AG04450 (cell line): ENCODE measurements at regions not wholly inside any gene's neighbourhood (a gene's known extent, or its start where the extent isn't known, plus 50 kb on each side); places are given as distances from the start of the nearest gene placed in this dataset.

Experiments
- CTCF ChIA-PET: fragments of 300-600, 350-600 bp; formaldehyde crosslinking; extraction: SDS; loops from one replicate; lab custom pipeline; 2022; ENCODE audit warnings: antibody characterized with exemption, inconsistent platforms; lab: Charles Lee
- POLR2A ChIA-PET: fragments of 350-600 bp; formaldehyde crosslinking; extraction: SDS; loops from one replicate; lab custom pipeline; 2021; ENCODE audit warnings: antibody characterized with exemption, inconsistent platforms; lab: Yijun Ruan, JAX
- DNase-seq: peaks from one replicate; pipeline ENCODE4 v3.0.0-alpha.2; 2011; ENCODE audit warnings: low read depth, low spot score
- H3K27ac ChIP-seq: one replicate; pipeline ENCODE4 v1.5.1; 2012; ENCODE audit warnings: low read depth, low read length, control low read depth
- H3K27me3 ChIP-seq: one replicate; pipeline ENCODE4 v1.6.0; 2012; ENCODE audit warnings: low read length; ENCODE audit not compliant: control insufficient read depth, insufficient read depth
- H3K4me3 ChIP-seq: 2 replicates; pipeline ENCODE4 v1.5.1; 2011; ENCODE audit warnings: mild to moderate bottlenecking, low read depth, low read length, control low read depth
- H3K9me3 ChIP-seq: 2 replicates; pipeline ENCODE4 v1.5.1; 2012; ENCODE audit warnings: low read length; ENCODE audit not compliant: control insufficient read depth, insufficient read depth
- CTCF ChIP-seq: IDR thresholded peaks from 2 replicates; pipeline ENCODE4 v1.5.1; 2011; ENCODE audit warnings: low read depth, low read length, control low read depth, inconsistent platforms

- Histone ChIP-seq H3K9me3 (no peaks in the 10 kb centered on the region), H3K27ac (no peak overlapping the region), H3K4me3 (no peak overlapping the region), H3K27me3 (no peaks in the 10 kb centered on the region)
- CTCF ChIA-PET = no interaction called here
- no peak for TF ChIP-seq CTCF
- no peak for DNase-seq
- POLR2A ChIA-PET = no interaction called here
Measured at GRCh38 chr9:20114974-20115373, 326.1 kb upstream of the SLC24A2 start.

GRCh38 chr9:20112205-20112783 is 323.5 kb upstream of the SLC24A2 start:
- DNase-seq = no peak
- Histone ChIP-seq H3K9me3 (no peaks in the 10 kb centered on the region), H3K27me3 (no peaks in the 10 kb centered on the region), H3K4me3 (no peak overlapping the region), H3K27ac (no peak overlapping the region)
- no peak for TF ChIP-seq CTCF
- CTCF ChIA-PET = no interaction called here
- POLR2A ChIA-PET = no interaction called here

- POLR2A ChIA-PET = no interaction called here
- TF ChIP-seq CTCF = no peak
- H3K4me3 ChIP-seq = no peak overlapping the region
- DNase-seq = no peak
- H3K27ac ChIP-seq = no peak overlapping the region
- CTCF ChIA-PET = no interaction called here
- no peaks in the 10 kb centered on the region for H3K27me3 ChIP-seq
- H3K9me3 ChIP-seq = no peaks in the 10 kb centered on the region
Measured at GRCh38 chr9:20111173-20111843, 322.5 kb upstream of the SLC24A2 start.

- Histone ChIP-seq H3K27me3 (no peaks in the 10 kb centered on the region), H3K9me3 (no peaks in the 10 kb centered on the region; the same call in 1 of the 2 replicates), H3K4me3 (no peak overlapping the region), H3K27ac (no peak overlapping the region)
- DNase-seq = no peak
- CTCF ChIA-PET = no interaction called here
- no peak for TF ChIP-seq CTCF
- POLR2A ChIA-PET = no interaction called here
Measured at GRCh38 chr9:20095430-20096092, 306.7 kb upstream of the SLC24A2 start.

GRCh38 chr9:20092561-20092960 is 303.7 kb upstream of the SLC24A2 start:
- Histone ChIP-seq H3K9me3 (no peaks in the 10 kb centered on the region; the same call in 1 of the 2 replicates), H3K27me3 (no peaks in the 10 kb centered on the region), H3K27ac (no peak overlapping the region), H3K4me3 (no peak overlapping the region)
- ChIA-PET CTCF (no interaction called here), POLR2A (no interaction called here)
- no peak for DNase-seq
- TF ChIP-seq CTCF = no peak
